ENCODE measurements at regions not wholly inside any gene's neighbourhood (a gene's known extent, or its start where the extent isn't known, plus 50 kb on each side); places are given as distances from the start of the nearest gene placed in this dataset.
A peak's percentile ranks its signal among the peaks of the same experiment; 100 is the strongest.
"Not testable (repeated sequence)": the region's sequence is repeated elsewhere in the genome, so short reads cannot be mapped to it uniquely, and the experiment has no call there.

DNA sequence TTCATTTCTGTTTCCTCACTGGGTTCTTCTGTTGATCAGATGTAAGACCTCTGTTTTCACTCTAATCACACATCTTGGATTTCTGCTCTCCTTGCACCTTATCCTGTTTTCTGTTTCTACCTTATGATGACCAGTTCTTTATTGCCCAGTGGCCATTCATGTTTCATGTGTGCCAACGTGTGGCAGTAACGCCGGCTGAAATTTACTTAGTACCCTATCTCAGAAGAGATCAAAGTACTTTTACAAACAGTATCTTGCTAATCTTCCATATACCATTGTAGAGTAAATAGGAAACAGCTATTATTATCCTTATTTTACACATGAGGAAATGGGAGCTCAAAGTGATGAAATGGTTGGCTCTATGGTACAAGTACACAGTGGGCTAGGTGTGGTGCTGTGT lies 74.0 kb downstream of the GATA3 start:
- FAIRE-seq: no peak
- no peak for DNase-seq (ENCODE audit: insufficient read length, low spot score)

DNA sequence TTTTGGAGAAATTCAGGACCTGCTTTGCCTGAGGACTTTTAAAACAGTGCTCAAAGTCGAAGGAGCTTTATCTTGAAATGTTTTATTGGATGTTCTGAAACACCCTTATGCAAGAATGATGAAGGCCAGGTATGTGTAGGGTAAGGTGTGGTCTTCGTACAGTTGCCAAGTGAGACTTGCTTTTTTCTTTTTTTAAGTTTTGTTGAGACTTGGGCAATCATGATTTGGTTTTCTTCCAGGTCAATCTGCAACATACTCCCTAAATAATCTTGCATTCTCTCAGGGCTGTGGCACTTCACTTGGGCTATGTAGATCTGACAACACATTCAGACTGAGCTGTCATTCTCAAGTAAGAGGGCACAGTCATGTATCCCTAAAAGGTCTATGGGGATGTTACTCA lies 75.0 kb downstream of the GATA3 start:
- no peak for DNase-seq (ENCODE audit: insufficient read length, low spot score)
- no peak for FAIRE-seq

DNA sequence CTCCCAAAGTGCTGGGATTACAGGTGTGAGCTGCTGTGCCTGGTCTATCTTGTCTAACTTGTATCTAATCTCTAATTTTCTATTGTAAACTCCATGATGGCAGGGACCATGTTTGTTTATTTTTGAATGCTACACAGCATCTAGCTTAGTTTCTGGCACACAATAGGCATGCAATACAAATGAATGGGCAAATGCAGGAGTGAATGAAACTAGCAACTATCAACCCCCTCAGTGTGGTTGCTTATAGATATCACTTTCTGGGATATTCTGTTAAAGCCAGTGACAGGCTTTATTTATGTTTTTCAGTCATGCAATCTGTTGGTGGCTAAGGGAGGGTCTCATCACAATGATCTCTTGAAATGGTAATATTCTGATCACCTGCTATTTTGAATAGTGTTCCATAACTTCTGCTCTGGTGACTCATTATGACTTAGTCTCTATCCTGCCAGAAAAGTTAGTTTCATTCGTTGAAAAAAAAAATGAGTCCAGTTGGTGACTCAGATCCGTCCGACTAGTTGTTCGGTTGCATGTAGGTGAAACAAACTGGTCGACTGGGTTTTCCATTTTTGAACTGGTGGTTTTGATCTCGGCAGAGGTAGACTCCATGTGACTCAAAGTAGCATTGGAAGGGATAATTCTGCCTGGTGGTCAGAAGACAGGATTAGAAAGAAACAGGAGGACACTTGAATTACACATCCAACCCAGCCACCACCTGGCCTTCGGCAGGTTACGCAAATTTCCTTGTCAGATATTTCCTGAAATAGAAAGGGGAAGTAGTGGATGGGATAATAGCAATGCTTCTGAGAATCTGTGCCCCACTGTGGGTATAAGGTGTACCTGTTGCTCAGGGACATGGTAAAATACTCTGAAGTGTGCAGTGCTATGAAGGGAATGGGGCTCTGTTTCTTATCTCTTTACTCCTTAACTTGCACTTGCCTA lies 76.8 kb downstream of the GATA3 start:
- peak; percentile 59 for FAIRE-seq

DNA sequence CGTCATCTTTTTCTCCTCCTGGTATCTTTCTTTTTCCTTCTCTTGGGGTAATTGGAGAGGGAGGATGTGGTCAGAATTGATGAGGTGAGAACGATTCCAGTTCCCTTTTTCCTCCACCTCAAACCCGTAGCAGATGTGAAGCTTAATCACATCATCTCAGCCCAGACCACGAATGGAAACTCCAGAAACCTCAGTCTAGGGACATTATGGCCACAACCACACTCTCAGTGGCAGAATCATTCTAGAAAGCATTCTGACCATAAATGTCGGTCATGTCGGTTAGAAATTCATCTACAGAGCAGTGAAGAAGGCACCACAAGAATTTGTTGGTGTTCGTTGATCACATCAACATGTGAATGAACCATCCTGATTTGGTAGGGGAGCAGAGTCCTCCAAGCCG lies 78.7 kb downstream of the GATA3 start:
- no peak for FAIRE-seq

More for the DNA sequence above, 76.8 kb downstream of the GATA3 start:
- DNase-seq (ENCODE audit: insufficient read length, low spot score): peak; percentile 52

DNA sequence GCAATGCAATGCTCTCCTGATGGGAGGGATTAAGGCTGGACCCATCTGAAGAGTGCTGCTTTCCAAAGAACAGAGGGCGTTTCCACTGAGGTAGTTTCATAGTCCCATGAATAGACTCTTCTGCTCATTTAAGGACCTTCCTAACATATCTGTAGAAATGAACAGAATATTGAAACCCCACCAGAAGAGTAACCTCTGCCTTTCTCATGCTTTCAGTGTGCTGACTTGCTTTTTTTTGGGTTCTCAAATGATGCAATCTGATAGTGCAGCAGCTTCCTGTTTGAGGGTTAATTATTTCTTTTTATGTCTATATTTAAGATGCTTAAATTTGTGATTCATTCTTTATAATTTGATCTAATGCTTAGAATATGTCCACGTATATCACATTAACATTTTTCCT lies 82.2 kb downstream of the GATA3 start:
- no peak for DNase-seq (ENCODE audit: insufficient read length, low spot score)
- FAIRE-seq: no peak

More for the DNA sequence above, 78.7 kb downstream of the GATA3 start:
- no peak for DNase-seq (ENCODE audit: insufficient read length, low spot score)

DNA sequence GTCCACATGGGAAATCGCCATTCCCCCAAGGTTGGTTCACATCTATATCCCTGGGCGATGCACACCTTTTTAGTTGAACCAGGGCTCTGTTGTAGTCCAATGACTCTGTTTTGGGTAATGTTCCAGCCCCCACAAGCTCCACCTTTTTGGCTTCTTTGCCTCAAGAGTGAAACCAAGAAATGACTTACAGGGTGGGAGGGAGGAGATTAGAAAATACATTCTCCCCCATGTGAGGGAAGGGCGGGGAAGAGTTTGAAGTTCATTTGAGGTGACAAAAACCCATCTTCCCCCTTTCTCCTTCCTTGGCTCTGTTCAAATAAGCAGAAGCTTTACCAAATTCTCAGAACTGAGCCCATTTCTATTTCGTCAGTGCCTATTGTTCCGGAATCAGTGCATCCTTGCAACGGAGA lies 82.8 kb downstream of the GATA3 start:
- DNase-seq (ENCODE audit: insufficient read length, low spot score): no peak
- no peak for FAIRE-seq

DNA sequence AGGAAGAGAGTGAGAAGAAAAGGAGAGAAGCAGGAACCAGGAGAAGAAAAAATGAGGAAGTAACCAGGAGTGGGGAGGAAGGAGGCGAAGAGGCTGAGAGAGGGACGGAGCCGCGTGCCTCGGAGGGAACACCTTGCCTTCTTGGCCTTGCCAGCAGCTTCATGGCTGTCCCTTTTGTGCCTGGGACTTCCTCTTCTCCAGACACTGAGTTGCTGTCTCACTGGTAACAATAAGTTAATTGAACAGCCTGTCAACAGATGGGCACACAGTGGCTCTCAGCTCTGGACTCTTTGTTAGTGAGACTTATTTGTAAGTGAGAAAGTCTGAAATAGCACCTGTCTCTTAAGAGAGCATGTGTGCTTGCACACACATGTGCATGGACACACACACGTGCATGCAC lies 83.2 kb downstream of the GATA3 start:
- DNase-seq (ENCODE audit: insufficient read length, low spot score): no peak
- no peak for FAIRE-seq

DNA sequence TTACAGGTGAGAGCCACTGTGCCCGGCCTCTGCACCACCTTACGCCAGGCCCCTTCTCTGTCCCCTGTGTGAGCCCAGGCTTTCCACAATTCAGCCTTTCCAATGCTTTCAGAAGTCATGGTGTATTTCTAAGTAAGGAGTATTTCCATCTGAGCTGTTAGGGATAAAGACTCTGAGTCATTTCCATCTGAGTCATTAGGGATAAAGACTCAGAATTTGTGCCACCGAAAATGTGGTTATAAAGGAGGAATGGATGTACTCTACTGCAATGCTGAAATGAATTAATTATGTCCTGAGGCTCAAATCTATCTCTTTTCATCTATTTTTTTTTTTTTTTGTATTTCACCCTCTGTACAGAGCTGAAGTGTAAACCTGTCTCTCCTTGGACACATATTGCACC lies 84.0 kb downstream of the GATA3 start:
- FAIRE-seq: no peak
- peak; percentile 49 for DNase-seq (ENCODE audit: insufficient read length, low spot score)

DNA sequence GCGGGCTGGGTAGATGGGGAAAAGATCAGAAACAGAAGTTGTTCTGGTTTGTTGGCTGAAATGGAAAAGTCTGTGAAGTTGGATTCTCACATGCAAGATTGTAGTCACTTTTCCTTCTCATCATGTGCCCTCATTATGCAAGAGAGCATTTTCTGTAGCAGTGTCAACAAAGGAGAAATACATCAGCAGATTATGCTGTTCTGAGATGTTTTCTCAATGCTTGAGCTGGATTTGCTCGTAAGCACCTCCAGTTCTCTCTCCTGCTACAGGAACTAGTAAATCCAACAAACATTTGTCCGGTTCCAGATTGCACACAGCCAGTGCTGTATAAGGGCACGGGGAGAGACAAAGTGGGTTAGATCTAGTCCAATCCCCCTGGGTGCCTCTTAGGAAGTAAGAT lies 90.0 kb downstream of the GATA3 start:
- no peak for DNase-seq (ENCODE audit: insufficient read length, low spot score)
- no peak for FAIRE-seq

DNA sequence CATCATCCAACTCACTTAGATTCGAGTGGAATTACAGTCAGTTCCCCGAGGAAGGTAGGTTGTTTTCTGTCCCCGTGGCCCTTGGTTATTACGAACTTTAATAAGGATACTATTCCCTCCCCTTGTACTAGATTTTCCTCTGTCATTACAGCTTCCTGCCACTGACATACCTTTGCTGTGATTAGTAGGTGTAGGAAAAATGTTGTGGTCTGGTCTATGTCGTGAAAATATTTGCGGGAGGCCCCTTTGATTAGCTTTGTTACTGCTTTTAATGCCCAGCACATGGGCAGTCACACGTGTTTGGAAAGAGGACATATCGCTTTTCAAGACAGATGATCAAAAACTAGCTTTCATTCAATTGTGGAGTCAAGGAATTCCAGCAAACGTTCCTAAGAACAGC lies 92.2 kb downstream of the GATA3 start:
- peak; percentile 49 for DNase-seq (ENCODE audit: insufficient read length, low spot score)
- no peak for FAIRE-seq

DNA sequence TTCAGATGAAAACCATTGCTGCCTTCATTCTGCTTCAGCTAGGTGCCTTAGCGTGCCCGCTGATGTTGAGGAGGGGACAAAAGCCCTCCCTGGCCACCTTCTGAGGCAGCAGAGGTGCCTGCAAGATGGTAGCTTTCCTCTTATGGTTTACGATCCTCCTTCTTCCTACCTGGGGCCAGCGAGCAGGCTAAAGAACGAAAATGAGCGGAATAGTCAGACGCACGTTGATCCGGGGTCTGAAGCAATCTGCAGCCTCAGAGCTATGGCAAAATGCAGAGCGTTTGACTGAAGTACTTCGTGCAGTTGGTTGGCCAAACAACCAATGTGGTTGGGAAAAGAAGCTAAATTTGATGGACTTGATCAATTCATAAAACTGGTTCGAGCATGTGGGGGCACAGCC lies 95.5 kb downstream of the GATA3 start:
- DNase-seq (ENCODE audit: insufficient read length, low spot score) (no peak), FAIRE-seq (no peak)

DNA sequence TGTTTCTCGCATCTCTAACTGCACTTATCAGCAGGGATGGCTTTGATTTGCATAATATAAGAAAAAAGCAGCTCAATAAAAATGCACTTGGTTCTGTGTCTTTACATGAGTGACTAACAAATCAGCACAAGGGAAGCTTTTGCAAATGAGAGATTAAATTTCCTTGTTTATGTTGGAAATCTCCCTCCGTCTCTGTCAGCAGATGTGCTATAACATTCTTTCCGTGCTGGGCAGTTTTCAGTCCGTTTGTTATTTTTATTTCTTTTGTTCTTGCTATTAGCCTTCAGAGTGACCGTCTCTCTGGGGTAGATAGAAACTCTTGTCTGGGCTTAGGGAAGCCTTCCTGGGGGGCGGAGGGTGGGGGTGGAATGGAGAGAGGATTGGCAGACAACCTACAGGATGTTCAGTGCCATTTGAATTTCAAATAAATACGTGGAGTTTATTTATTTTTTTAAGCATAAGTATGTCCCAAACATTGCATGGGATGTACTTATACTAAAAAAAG lies 96.0 kb downstream of the GATA3 start:
- DNase-seq (ENCODE audit: insufficient read length, low spot score): no peak
- FAIRE-seq: no peak

DNA sequence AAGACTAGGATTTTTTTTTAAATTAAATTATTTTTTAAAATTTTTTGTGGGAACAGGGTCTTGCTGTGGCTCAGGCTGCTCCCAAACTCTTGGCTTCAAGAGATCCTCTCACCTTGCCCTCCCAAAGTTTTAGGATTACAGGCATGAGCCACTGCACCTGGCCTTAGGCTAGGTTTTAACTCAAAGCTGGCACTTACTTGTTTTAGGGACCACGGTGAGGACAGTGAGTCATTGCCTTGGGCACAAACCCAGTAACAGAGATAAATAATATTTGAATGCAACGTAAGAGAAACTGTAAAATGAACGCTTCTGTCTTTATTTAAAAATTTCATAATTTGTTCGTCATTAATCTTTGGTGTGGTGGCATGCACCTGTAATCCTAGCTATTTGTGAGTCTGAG lies 96.6 kb downstream of the GATA3 start:
- no peak for DNase-seq (ENCODE audit: insufficient read length, low spot score)
- no peak for FAIRE-seq

DNA sequence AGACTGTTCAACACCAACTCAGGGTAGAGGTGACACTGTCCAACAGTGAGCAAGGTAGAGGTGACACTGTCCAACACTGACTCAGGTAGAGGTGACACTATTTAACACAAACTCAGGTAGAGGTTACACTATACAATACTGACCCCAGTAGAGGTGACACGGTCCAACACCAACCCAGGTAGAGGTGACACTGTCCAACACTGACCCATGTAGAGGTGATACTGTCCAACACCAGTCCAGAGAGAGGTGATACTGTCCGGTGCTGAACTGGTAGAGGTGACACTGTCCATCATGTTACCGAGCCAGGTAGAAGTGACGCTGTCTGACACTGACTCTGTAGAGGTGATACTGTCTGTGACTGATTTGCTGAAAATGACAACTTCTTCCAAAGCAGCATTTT lies 102.4 kb downstream of the GATA3 start:
- no peak for DNase-seq (ENCODE audit: insufficient read length, low spot score)
- peak; percentile 73 for FAIRE-seq

DNA sequence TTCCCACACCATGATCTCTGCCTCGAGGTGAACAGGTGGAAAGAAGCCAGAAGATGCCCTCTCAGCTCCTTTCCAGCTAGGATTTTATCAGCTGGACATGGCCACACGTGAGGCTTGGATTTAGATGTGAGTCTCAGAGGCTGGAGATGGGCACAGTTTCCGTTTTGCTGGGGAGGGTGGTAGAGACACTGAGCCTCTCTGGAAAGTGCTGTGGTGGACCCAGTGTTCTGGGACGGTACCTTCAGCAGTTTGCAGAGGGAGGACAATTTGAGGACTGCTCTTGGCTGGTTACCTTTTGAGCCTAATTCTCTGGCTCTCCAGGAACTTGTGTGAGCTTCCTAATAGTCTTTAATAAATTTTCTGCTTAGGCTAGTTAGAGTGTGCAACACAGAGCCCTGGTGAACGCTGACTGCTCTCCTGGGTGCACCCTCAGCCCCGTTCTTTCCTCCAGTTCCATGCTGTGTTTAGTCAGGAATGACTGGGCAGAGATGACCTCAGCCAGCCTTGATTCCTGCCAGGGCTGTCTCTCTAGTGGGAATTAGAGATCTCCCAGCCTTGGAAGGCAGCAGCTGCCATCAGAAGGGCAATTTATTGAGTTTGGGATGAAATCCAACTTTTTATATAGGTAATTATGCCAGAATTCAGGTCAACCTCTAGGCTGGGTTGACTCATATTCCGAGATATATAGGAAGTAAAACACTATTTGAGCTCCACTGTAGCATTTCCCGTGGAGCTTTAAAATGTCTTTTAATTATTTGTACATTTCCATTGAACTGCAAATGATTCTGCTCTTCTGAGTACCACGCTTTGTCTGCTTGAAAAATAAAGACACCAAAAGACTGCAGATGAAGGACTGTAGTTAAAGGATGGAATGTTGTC lies 103.9 kb downstream of the GATA3 start:
- FAIRE-seq: no peak
- peak; percentile 27 for DNase-seq (ENCODE audit: insufficient read length, low spot score)

DNA sequence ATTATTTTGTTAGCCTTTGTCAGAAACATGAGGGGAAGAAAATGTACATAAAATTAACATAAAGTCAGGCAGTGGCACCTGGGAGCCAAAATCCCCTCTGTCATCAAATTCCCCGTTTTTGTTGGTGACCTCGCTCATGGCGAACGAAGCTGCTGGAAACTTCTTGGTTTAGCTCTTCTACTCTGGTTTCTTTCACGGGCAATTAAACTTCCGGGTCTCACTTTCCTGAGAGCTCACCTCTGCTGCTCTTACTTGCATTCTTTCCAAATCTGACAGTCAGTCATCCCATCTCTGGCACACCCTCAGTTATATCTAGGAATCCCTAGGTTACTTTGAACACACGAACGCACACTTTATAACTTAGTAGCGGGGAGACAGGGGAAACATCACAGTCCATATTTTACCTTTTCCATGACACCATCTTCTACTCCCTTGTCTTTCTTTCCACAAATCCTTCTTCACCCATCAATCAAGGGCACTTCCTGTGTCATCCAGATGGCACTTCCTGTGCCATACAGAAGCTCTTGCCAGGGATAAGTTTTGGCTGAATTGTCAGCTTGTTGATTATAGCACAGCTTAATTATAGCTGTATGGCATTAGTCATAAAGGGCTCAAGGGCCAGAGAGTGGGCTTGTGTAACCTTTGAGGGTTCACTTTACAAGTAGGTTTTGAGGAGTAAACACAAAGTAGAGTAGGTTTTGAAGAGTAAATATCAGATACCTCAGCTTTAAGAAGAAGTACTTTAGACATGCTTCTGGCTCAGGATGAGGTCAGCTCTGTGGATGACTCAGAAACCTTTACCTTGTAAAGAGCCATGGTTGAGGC lies 105.1 kb downstream of the GATA3 start:
- DNase-seq (ENCODE audit: insufficient read length, low spot score) (peak; percentile 23), FAIRE-seq (no peak)

DNA sequence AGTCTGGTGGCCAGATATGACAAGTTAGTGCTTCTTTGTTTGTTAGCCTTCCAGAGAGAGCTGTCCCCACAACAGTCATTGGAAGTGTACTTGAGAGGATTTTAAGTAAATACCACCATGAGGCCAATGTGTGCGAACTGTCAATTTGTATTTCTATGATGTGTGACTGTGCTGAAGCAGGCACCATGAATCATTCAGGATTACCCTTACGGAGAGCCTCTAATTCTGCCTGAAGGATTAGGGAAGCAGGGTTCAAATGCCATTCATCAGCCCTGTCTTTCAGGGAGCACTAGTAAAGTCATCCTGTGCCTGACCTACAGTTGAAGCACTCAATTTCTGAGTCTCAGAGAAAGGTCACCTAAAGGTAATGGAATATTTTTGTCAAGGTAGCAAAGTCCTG lies 109.3 kb downstream of the GATA3 start:
- no peak for DNase-seq (ENCODE audit: insufficient read length, low spot score)
- FAIRE-seq: no peak

DNA sequence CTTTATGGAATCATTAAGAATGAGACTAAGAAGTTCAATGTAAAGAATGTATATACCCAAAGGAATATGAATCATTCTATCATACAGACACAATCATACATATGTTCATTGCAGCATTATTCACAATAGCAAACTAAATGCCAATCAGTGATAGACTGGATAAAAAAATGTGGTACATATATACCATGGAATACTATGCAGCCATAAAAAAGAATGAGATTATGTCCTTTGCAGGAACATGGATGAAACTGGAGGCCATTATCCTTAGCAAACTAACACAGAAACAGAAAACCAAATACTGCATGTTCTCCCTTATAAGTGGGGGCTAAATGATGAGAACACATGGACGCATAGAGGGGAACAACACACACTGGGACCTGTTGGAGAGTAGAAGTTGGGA lies 110.2 kb downstream of the GATA3 start:
- not testable (repeated sequence) for DNase-seq (ENCODE audit: insufficient read length, low spot score); FAIRE-seq

DNA sequence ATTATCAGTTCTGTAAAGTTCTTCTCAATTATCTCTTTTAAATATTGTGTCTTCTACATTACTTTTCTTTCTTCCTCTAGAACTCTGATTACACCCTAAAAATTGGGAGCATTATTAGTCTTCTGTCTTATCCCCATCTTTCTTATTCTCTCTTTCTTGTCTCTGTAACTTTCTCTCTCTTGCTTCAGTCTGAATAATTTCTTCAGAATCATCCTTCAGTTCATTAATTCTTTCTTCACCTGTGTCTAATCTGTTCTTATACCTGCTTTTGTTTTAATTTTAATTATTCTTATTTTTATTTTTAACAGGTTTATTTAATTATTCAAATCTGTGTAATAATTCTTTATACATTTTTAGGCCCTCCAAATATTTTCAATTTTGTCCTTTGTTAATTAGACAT lies 114.3 kb downstream of the GATA3 start:
- FAIRE-seq (no peak), DNase-seq (ENCODE audit: insufficient read length, low spot score) (no peak)

DNA sequence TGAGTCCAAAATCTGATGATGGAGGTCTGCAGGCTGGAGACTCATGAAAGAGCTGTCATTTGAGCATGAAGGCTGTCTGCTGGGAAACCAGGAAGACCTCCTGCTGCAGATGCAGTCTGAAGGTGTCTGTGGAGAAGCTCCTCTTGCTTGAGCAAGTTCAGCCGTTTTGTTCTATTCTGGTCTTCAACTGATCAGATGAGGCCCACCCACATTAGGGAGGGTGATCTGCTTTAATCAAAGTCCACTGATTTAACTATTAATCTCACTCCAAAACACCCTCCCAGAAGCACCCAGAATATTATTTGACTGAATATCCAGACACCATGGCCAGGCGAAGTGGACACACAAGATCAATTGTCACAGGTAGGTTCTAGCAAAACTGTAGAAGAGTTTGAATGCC lies 116.5 kb downstream of the GATA3 start:
- FAIRE-seq: no peak
- no peak for DNase-seq (ENCODE audit: insufficient read length, low spot score)

DNA sequence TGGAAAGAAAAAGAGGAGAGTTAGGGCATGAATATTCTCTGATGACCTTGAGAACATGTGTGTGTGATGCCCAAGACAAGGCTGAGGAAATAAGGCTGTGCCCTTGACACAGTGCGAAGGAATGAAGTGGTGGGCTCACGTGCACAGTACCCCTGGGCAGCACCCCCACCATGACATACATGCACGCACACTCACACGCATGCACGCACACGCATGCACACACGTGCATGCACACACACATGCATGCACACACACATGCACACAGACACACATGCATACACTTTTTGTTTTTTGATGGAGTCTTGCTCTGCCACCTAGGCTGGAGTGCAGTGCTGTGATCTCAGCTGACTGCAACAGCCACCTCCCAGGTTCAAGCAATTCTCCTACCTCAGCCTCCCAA lies 118.1 kb downstream of the GATA3 start:
- FAIRE-seq (no peak), DNase-seq (ENCODE audit: insufficient read length, low spot score) (no peak)

Measured in HTR-8/SVneo (cell line).